ENCODE measurements at regions not wholly inside any gene's neighbourhood (a gene's known extent, or its start where the extent isn't known, plus 50 kb on each side); places are given as distances from the start of the nearest gene placed in this dataset.
"Not testable (repeated sequence)": the region's sequence is repeated elsewhere in the genome, so short reads cannot be mapped to it uniquely, and the experiment has no call there.

- no peak for TF ChIP-seq GATA1 (IDR thresholded peaks at IDR 0.05; ENCODE audit: low read depth, low read length)
- no peak for TF ChIP-seq POLR2A (IDR thresholded peaks at IDR 0.05; ENCODE audit: low read length)
- no peak for DNase-seq
Observed at GRCh38 chr6:56739836-56740815, 97.4 kb upstream of the DST start.

GRCh38 chr6:56736804-56737203 is 94.1 kb upstream of the DST start:
- TF ChIP-seq POLR2A (IDR thresholded peaks at IDR 0.05; ENCODE audit: low read length), result no peak
- TF ChIP-seq GATA1 (IDR thresholded peaks at IDR 0.05; ENCODE audit: low read depth, low read length), result no peak
- DNase-seq, result peak in 1 of 2 experiments; percentile 3

GRCh38 chr6:56734335-56734734 is 91.6 kb upstream of the DST start:
- no peak for TF ChIP-seq POLR2A (IDR thresholded peaks at IDR 0.05; ENCODE audit: low read length)
- no peak for TF ChIP-seq GATA1 (IDR thresholded peaks at IDR 0.05; ENCODE audit: low read depth, low read length)
- DNase-seq, result no peak

- TF ChIP-seq GATA1 (IDR thresholded peaks at IDR 0.05; ENCODE audit: low read depth, low read length) (no peak), POLR2A (IDR thresholded peaks at IDR 0.05; ENCODE audit: low read length) (no peak)
Observed at GRCh38 chr6:56733211-56733697, 90.6 kb upstream of the DST start.

GRCh38 chr6:56732517-56732916 is 89.8 kb upstream of the DST start:
- DNase-seq, result no peak
- no peak for TF ChIP-seq GATA1 (IDR thresholded peaks at IDR 0.05; ENCODE audit: low read depth, low read length)
- TF ChIP-seq POLR2A (IDR thresholded peaks at IDR 0.05; ENCODE audit: low read length), result no peak

More at GRCh38 chr6:56733211-56733697, 90.6 kb upstream of the DST start:
- no peak for DNase-seq

- DNase-seq, result no peak
- TF ChIP-seq POLR2A (IDR thresholded peaks at IDR 0.05; ENCODE audit: low read length) (no peak), GATA1 (IDR thresholded peaks at IDR 0.05; ENCODE audit: low read depth, low read length) (no peak)
Observed at GRCh38 chr6:56730663-56731529, 88.2 kb upstream of the DST start.

GRCh38 chr6:56729719-56730118 is 87.0 kb upstream of the DST start:
- TF ChIP-seq POLR2A (IDR thresholded peaks at IDR 0.05; ENCODE audit: low read length) (no peak), GATA1 (IDR thresholded peaks at IDR 0.05; ENCODE audit: low read depth, low read length) (no peak)
- no peak for DNase-seq

GRCh38 chr6:56729166-56729565 is 86.5 kb upstream of the DST start:
- DNase-seq, result not testable (repeated sequence)

- TF ChIP-seq GATA1 (IDR thresholded peaks at IDR 0.05; ENCODE audit: low read depth, low read length), result no peak
- DNase-seq, result no peak
Observed at GRCh38 chr6:56727097-56727850, 84.6 kb upstream of the DST start.

- DNase-seq, result no peak
- TF ChIP-seq POLR2A (IDR thresholded peaks at IDR 0.05; ENCODE audit: low read length) (no peak), GATA1 (IDR thresholded peaks at IDR 0.05; ENCODE audit: low read depth, low read length) (no peak)
Observed at GRCh38 chr6:56725254-56725653, 82.6 kb upstream of the DST start.

- no peak for DNase-seq
Observed at GRCh38 chr6:56724455-56724854, 81.8 kb upstream of the DST start.

GRCh38 chr6:56720882-56721281 is 78.2 kb upstream of the DST start:
- TF ChIP-seq POLR2A (IDR thresholded peaks at IDR 0.05; ENCODE audit: low read length), result no peak
- no peak for TF ChIP-seq GATA1 (IDR thresholded peaks at IDR 0.05; ENCODE audit: low read depth, low read length)
- no peak for DNase-seq

More at GRCh38 chr6:56724455-56724854, 81.8 kb upstream of the DST start:
- no peak for TF ChIP-seq GATA1 (IDR thresholded peaks at IDR 0.05; ENCODE audit: low read depth, low read length)
- TF ChIP-seq POLR2A (IDR thresholded peaks at IDR 0.05; ENCODE audit: low read length), result no peak

- DNase-seq, result not testable (repeated sequence)
Observed at GRCh38 chr6:56720202-56720601, 77.5 kb upstream of the DST start.

GRCh38 chr6:56719315-56720058 is 76.8 kb upstream of the DST start:
- not testable (repeated sequence) for DNase-seq

Measured in erythroblast (primary cell).